PC-9 (cell line): ENCODE measurements at regions not wholly inside any gene's neighbourhood (a gene's known extent, or its start where the extent isn't known, plus 50 kb on each side); places are given as distances from the start of the nearest gene placed in this dataset.

ENCODE experiments used
- BruUV-seq: library from RNA; stranded (reverse); fragments of 400-500 nt; replicated peaks from 2 replicates; lab custom pipeline; 2021; lab: Mats Ljungman, UMichigan
- CTCF ChIA-PET: fragments of 300-600 bp; sonication (Branson Sonifier 250); formaldehyde crosslinking; loops from one replicate; lab custom pipeline; 2022; ENCODE audit warnings: antibody characterized with exemption; lab: Charles Lee
- POLR2A ChIA-PET: fragments of 300-600 bp; sonication (Branson Sonifier 250); formaldehyde crosslinking; loops from one replicate; lab custom pipeline; 2022; ENCODE audit warnings: antibody characterized with exemption; ENCODE audit not compliant: unreplicated experiment; lab: Charles Lee
- DNase-seq, 2 experiments: peaks; one replicate each; pipeline versions ENCODE4 v3.0.0 to v3.0.0-alpha.2; 2015 to 2022; ENCODE audit warnings: mixed read lengths in 1 of 2
- H2AFZ ChIP-seq: fragments of 200-600 bp; sonication (generic); 2 replicates; pipeline ENCODE4 v1.8.1; 2017; ENCODE audit warnings: antibody characterized with exemption
- H3F3A ChIP-seq: fragments of 200-600 bp; sonication (generic); 2 replicates; pipeline ENCODE4 v1.8.1; 2017; ENCODE audit warnings: antibody characterized with exemption, mild to moderate bottlenecking, low read depth; ENCODE audit not compliant: insufficient read depth
- H3K27ac ChIP-seq: fragments of 200-600 bp; sonication (generic); 2 replicates; pipeline ENCODE4 v1.6.1; 2016; ENCODE audit warnings: mixed run types
- H3K27me3 ChIP-seq: fragments of 200-600 bp; sonication (generic); 2 replicates; pipeline ENCODE4 v1.6.1; 2016; ENCODE audit warnings: low read depth, mixed run types; ENCODE audit not compliant: insufficient read depth
- H3K36me3 ChIP-seq: fragments of 200-600 bp; sonication (generic); 2 replicates; pipeline ENCODE4 v1.6.1; 2016; ENCODE audit warnings: low read depth, mixed run types
- H3K4me1 ChIP-seq: fragments of 200-600 bp; sonication (generic); replicated peaks from 2 replicates; pipeline ENCODE4 v1.6.1; 2016; ENCODE audit warnings: mixed run types; ENCODE audit not compliant: insufficient read depth
- H3K4me2 ChIP-seq: fragments of 200-600 bp; sonication (generic); 2 replicates; pipeline ENCODE4 v1.6.1; 2017; ENCODE audit warnings: mixed run types
- H3K4me3 ChIP-seq: fragments of 200-600 bp; sonication (generic); 2 replicates; pipeline ENCODE4 v1.6.1; 2016; ENCODE audit warnings: mixed run types
- H3K79me2 ChIP-seq: fragments of 200-600 bp; sonication (generic); 2 replicates; pipeline ENCODE4 v1.6.1; 2017; ENCODE audit warnings: low read depth, mixed run types
- H3K9me2 ChIP-seq: fragments of 200-600 bp; sonication (generic); 2 replicates; pipeline ENCODE4 v1.8.1; 2017; ENCODE audit warnings: mild to moderate bottlenecking; ENCODE audit not compliant: insufficient read depth
- H3K9me3 ChIP-seq: fragments of 200-600 bp; sonication (generic); 2 replicates; pipeline ENCODE4 v1.8.1; 2016; ENCODE audit warnings: low read depth; ENCODE audit not compliant: insufficient read depth
- H4K20me1 ChIP-seq: fragments of 200-600 bp; sonication (generic); 2 replicates; pipeline ENCODE4 v1.8.1; 2017; ENCODE audit not compliant: insufficient read depth
- EZH2 ChIP-seq: fragments of 200-600 bp; sonication (generic); IDR thresholded peaks from 2 replicates; pipeline ENCODE4 v1.8.0; 2017; ENCODE audit warnings: antibody characterized with exemption, low read depth
- intact Hi-C: fragments of 100-400 bp; cut with micrococcal nuclease; formaldehyde crosslinking; loops from one replicate; pipeline ENCODE4 v1.10.0; 2022; ENCODE audit not compliant: unreplicated experiment
- TF ChIP-seq, protein P1 (sequence below): fragments of 200-600 bp; sonication (generic); conservative IDR thresholded peaks from 2 replicates; pipeline ENCODE4 v1.6.1; 2017; ENCODE audit warnings: mixed run types, antibody characterized with exemption, mild to moderate bottlenecking, moderate library complexity

- intact Hi-C loops: no loop called here
- H3K4me2 ChIP-seq: no peak overlapping the region
- BruUV-seq: no TSS peak
- no peaks in the 10 kb centered on the region for H3F3A ChIP-seq
- H3K4me1 ChIP-seq: no peaks in the 10 kb centered on the region
- ChIA-PET CTCF (no interaction called here), POLR2A (no interaction called here)
- peaks cover 10% of the 10 kb centered on the region; the same call in 1 of the 2 replicates for H3K27me3 ChIP-seq
- H3K4me3 ChIP-seq: no peak overlapping the region
- H2AFZ ChIP-seq: no peak overlapping the region
- DNase-seq: no peak
- no peak overlapping the region for H3K27ac ChIP-seq
- no peak for TF ChIP-seq EZH2
- TF ChIP-seq, protein P1, sequence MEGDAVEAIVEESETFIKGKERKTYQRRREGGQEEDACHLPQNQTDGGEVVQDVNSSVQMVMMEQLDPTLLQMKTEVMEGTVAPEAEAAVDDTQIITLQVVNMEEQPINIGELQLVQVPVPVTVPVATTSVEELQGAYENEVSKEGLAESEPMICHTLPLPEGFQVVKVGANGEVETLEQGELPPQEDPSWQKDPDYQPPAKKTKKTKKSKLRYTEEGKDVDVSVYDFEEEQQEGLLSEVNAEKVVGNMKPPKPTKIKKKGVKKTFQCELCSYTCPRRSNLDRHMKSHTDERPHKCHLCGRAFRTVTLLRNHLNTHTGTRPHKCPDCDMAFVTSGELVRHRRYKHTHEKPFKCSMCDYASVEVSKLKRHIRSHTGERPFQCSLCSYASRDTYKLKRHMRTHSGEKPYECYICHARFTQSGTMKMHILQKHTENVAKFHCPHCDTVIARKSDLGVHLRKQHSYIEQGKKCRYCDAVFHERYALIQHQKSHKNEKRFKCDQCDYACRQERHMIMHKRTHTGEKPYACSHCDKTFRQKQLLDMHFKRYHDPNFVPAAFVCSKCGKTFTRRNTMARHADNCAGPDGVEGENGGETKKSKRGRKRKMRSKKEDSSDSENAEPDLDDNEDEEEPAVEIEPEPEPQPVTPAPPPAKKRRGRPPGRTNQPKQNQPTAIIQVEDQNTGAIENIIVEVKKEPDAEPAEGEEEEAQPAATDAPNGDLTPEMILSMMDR: no peak
- no peaks in the 10 kb centered on the region for H3K9me3 ChIP-seq
- H3K9me2 ChIP-seq: no peaks in the 10 kb centered on the region
- no peaks in the 10 kb centered on the region for H3K79me2 ChIP-seq
- no peaks in the 10 kb centered on the region for H3K36me3 ChIP-seq
- H4K20me1 ChIP-seq: no peaks in the 10 kb centered on the region
Measured at GRCh38 chr12:108418164-108418890, 79.2 kb upstream of the CMKLR1 start.

GRCh38 chr12:108414021-108414420 lies 74.9 kb upstream of the CMKLR1 start:
- H3K4me3 ChIP-seq: no peak overlapping the region
- no peaks in the 10 kb centered on the region for H4K20me1 ChIP-seq
- no peak overlapping the region for H2AFZ ChIP-seq
- no peaks in the 10 kb centered on the region for H3K9me3 ChIP-seq
- CTCF ChIA-PET: no interaction called here
- H3F3A ChIP-seq: no peaks in the 10 kb centered on the region
- TF ChIP-seq EZH2: no peak
- TF ChIP-seq, protein P1: no peak
- H3K4me2 ChIP-seq: no peak overlapping the region
- H3K79me2 ChIP-seq: no peaks in the 10 kb centered on the region
- POLR2A ChIA-PET: no interaction called here
- no peaks in the 10 kb centered on the region for H3K36me3 ChIP-seq
- no peak for DNase-seq
- H3K27ac ChIP-seq: no peak overlapping the region
- H3K4me1 ChIP-seq: no peaks in the 10 kb centered on the region
- peaks cover 22% of the 10 kb centered on the region; the same call in 1 of the 2 replicates for H3K27me3 ChIP-seq
- intact Hi-C loops: no loop called here
- no TSS peak for BruUV-seq
- no peaks in the 10 kb centered on the region for H3K9me2 ChIP-seq

DNA sequence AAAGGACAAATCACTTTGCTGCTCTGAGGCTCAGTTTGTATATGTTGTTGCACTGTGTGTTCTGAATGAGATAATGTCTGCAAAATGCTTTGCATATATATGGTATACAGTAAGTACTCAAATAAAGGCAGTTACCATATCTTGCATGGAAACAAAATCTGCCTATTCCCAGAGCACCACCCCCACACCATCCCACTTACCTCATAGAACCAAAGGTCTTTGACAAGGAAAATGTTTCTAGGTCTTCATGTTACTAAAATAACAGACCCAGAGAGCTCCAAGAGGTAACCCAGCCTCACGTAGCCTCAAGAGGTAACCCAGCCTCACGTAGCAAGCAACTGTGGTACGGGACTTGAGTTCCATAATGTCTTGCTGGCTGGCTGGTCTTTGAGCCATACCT lies 71.6 kb upstream of the CMKLR1 start:
- intact Hi-C loops: no loop called here
- DNase-seq: no peak

More for the DNA sequence above, 71.6 kb upstream of the CMKLR1 start:
- no peaks in the 10 kb centered on the region for H3K9me3 ChIP-seq
- BruUV-seq: no TSS peak
- CTCF ChIA-PET: no interaction called here
- POLR2A ChIA-PET: no interaction called here
- no peak for TF ChIP-seq EZH2
- TF ChIP-seq, protein P1: no peak
- no peaks in the 10 kb centered on the region for H4K20me1 ChIP-seq
- H3K4me2 ChIP-seq: no peak overlapping the region
- H3K9me2 ChIP-seq: no peaks in the 10 kb centered on the region
- H3K79me2 ChIP-seq: no peaks in the 10 kb centered on the region
- H3K4me1 ChIP-seq: no peaks in the 10 kb centered on the region
- H3K36me3 ChIP-seq: no peaks in the 10 kb centered on the region
- H2AFZ ChIP-seq: no peak overlapping the region
- no peak overlapping the region for H3K27ac ChIP-seq
- no peaks in the 10 kb centered on the region for H3F3A ChIP-seq
- H3K4me3 ChIP-seq: no peak overlapping the region
- peaks cover 29% of the 10 kb centered on the region for H3K27me3 ChIP-seq
